ENCODE measurements at regions not wholly inside any gene's neighbourhood (a gene's known extent, or its start where the extent isn't known, plus 50 kb on each side); places are given as distances from the start of the nearest gene placed in this dataset.

- no peak for DNase-seq (ENCODE audit: low read depth in 2 of 2)
Measured at GRCh38 chr10:128708182-128708581, 582.0 kb upstream of the MKI67 start.

GRCh38 chr10:128709686-128710085 is 583.5 kb upstream of the MKI67 start:
- DNase-seq (ENCODE audit: low read depth in 2 of 2) = no peak

- DNase-seq (ENCODE audit: low read depth in 2 of 2) = no peak
Measured at GRCh38 chr10:128710098-128710797, 584.0 kb upstream of the MKI67 start.

- no peak for DNase-seq (ENCODE audit: low read depth in 2 of 2)
Measured at GRCh38 chr10:128710798-128711183, 584.6 kb upstream of the MKI67 start.

- no peak for DNase-seq (ENCODE audit: low read depth in 2 of 2)
Measured at GRCh38 chr10:128711806-128712205, 585.6 kb upstream of the MKI67 start.

GRCh38 chr10:128712661-128713400 is 586.6 kb upstream of the MKI67 start:
- DNase-seq (ENCODE audit: low read depth in 2 of 2) = no peak

GRCh38 chr10:128713471-128713870 is 587.2 kb upstream of the MKI67 start:
- no peak for DNase-seq (ENCODE audit: low read depth in 2 of 2)

GRCh38 chr10:128713874-128714570 is 587.8 kb upstream of the MKI67 start:
- no peak for DNase-seq (ENCODE audit: low read depth in 2 of 2)

- DNase-seq (ENCODE audit: low read depth in 2 of 2) = no peak
Measured at GRCh38 chr10:128714644-128715415, 588.6 kb upstream of the MKI67 start.

- DNase-seq (ENCODE audit: low read depth in 2 of 2) = no peak
Measured at GRCh38 chr10:128716181-128716580, 590.0 kb upstream of the MKI67 start.

GRCh38 chr10:128721963-128722445 is 595.8 kb upstream of the MKI67 start:
- DNase-seq (ENCODE audit: low read depth in 2 of 2) = no peak

- DNase-seq (ENCODE audit: low read depth in 2 of 2) = no peak
Measured at GRCh38 chr10:128722947-128723346, 596.7 kb upstream of the MKI67 start.

GRCh38 chr10:128723631-128724205 is 597.5 kb upstream of the MKI67 start:
- DNase-seq (ENCODE audit: low read depth in 2 of 2) = no peak

GRCh38 chr10:128725531-128725930 is 599.3 kb upstream of the MKI67 start:
- no peak for DNase-seq (ENCODE audit: low read depth in 2 of 2)

GRCh38 chr10:128727114-128727513 is 600.9 kb upstream of the MKI67 start:
- DNase-seq (ENCODE audit: low read depth in 2 of 2) = no peak

- DNase-seq (ENCODE audit: low read depth in 2 of 2) = no peak
Measured at GRCh38 chr10:128729910-128730420, 603.7 kb upstream of the MKI67 start.

- DNase-seq (ENCODE audit: low read depth in 2 of 2) = no peak
Measured at GRCh38 chr10:128730922-128731321, 604.7 kb upstream of the MKI67 start.

GRCh38 chr10:128734161-128734560 is 607.9 kb upstream of the MKI67 start:
- no peak for DNase-seq (ENCODE audit: low read depth in 2 of 2)

GRCh38 chr10:128734734-128735133 is 608.5 kb upstream of the MKI67 start:
- no peak for DNase-seq (ENCODE audit: low read depth in 2 of 2)

GRCh38 chr10:128735996-128736395 is 609.8 kb upstream of the MKI67 start:
- no peak for DNase-seq (ENCODE audit: low read depth in 2 of 2)

- DNase-seq (ENCODE audit: low read depth in 2 of 2) = no peak
Measured at GRCh38 chr10:128738386-128738915, 612.2 kb upstream of the MKI67 start.

All from dermis microvascular lymphatic vessel endothelial cell (primary cell).